ENCODE measurements at regions not wholly inside any gene's neighbourhood (a gene's known extent, or its start where the extent isn't known, plus 50 kb on each side); places are given as distances from the start of the nearest gene placed in this dataset.

GRCh38 chr14:75343911-75344310 lies 65.3 kb downstream of the FOS start:
- BruUV-seq (replicated peaks) = no TSS peak
- Histone ChIP-seq H3K79me2 (ENCODE audit: insufficient read depth, low read depth, low read length) (no peaks in the 10 kb centered on the region), H3K9me3 (ENCODE audit: low read length) (no peaks in the 10 kb centered on the region), H3K9me2 (ENCODE audit: insufficient read depth, low read length) (no peaks in the 10 kb centered on the region), H3K27ac (ENCODE audit: low read depth, low read length, poor library complexity, severe bottlenecking) (no peak overlapping the region), H3K36me3 (ENCODE audit: insufficient read depth, low read length) (no peaks in the 10 kb centered on the region), H3K4me3 (ENCODE audit: low read depth, low read length, poor library complexity, severe bottlenecking) (no peak overlapping the region), H3K4me1 (ENCODE audit: insufficient read depth, low read length, poor library complexity, severe bottlenecking) (peaks cover 16% of the 10 kb centered on the region), H2AFZ (ENCODE audit: low read length) (no peak overlapping the region), H3K4me2 (ENCODE audit: low read length) (no peak overlapping the region), H4K20me1 (ENCODE audit: insufficient read depth, low read length) (no peaks in the 10 kb centered on the region)
- CTCF ChIA-PET (ENCODE audit: unreplicated experiment) = no interaction called here
- intact Hi-C loops (cut with micrococcal nuclease; ENCODE audit: unreplicated experiment) = no loop called here
- POLR2A ChIA-PET = no interaction called here
- DNase-seq (ENCODE audit: low spot score) = no peak
- TF ChIP-seq CTCF (conservative IDR thresholded peaks at IDR 0.05; ENCODE audit: low read length) (no peak), EZH2phosphoT487 (IDR thresholded peaks at IDR 0.05; ENCODE audit: borderline replicate concordance, low read depth, low read length) (no peak)

GRCh38 chr14:75344411-75344810 lies 65.8 kb downstream of the FOS start:
- Histone ChIP-seq H3K9me2 (ENCODE audit: insufficient read depth, low read length) (no peaks in the 10 kb centered on the region), H3K4me2 (ENCODE audit: low read length) (no peak overlapping the region), H3K4me3 (ENCODE audit: low read depth, low read length, poor library complexity, severe bottlenecking) (no peak overlapping the region), H3K79me2 (ENCODE audit: insufficient read depth, low read depth, low read length) (no peaks in the 10 kb centered on the region), H2AFZ (ENCODE audit: low read length) (no peak overlapping the region), H4K20me1 (ENCODE audit: insufficient read depth, low read length) (no peaks in the 10 kb centered on the region), H3K4me1 (ENCODE audit: insufficient read depth, low read length, poor library complexity, severe bottlenecking) (peaks cover 16% of the 10 kb centered on the region), H3K9me3 (ENCODE audit: low read length) (no peaks in the 10 kb centered on the region), H3K27ac (ENCODE audit: low read depth, low read length, poor library complexity, severe bottlenecking) (no peak overlapping the region), H3K36me3 (ENCODE audit: insufficient read depth, low read length) (no peaks in the 10 kb centered on the region)
- TF ChIP-seq EZH2phosphoT487 (IDR thresholded peaks at IDR 0.05; ENCODE audit: borderline replicate concordance, low read depth, low read length) = no peak
- no peak for TF ChIP-seq CTCF (conservative IDR thresholded peaks at IDR 0.05; ENCODE audit: low read length)
- intact Hi-C loops (cut with micrococcal nuclease; ENCODE audit: unreplicated experiment) = no loop called here
- BruUV-seq (replicated peaks) = no TSS peak
- DNase-seq (ENCODE audit: low spot score) = no peak
- ChIA-PET CTCF (ENCODE audit: unreplicated experiment) (no interaction called here), POLR2A (no interaction called here)

- H3K4me3 ChIP-seq (ENCODE audit: low read depth, low read length, poor library complexity, severe bottlenecking) = no peak overlapping the region
- no peak overlapping the region for H3K4me2 ChIP-seq (ENCODE audit: low read length)
- intact Hi-C loops (cut with micrococcal nuclease; ENCODE audit: unreplicated experiment) = no loop called here
- CTCF ChIA-PET (ENCODE audit: unreplicated experiment) = no interaction called here
- no peaks in the 10 kb centered on the region for H4K20me1 ChIP-seq (ENCODE audit: insufficient read depth, low read length)
- no peak for DNase-seq (ENCODE audit: low spot score)
- no peaks in the 10 kb centered on the region for H3K9me2 ChIP-seq (ENCODE audit: insufficient read depth, low read length)
- no peak for TF ChIP-seq EZH2phosphoT487 (IDR thresholded peaks at IDR 0.05; ENCODE audit: borderline replicate concordance, low read depth, low read length)
- TF ChIP-seq CTCF (conservative IDR thresholded peaks at IDR 0.05; ENCODE audit: low read length) = no peak
- no peak overlapping the region for H3K27ac ChIP-seq (ENCODE audit: low read depth, low read length, poor library complexity, severe bottlenecking)
- H3K36me3 ChIP-seq (ENCODE audit: insufficient read depth, low read length) = no peaks in the 10 kb centered on the region
- no peaks in the 10 kb centered on the region for H3K9me3 ChIP-seq (ENCODE audit: low read length)
- no peaks in the 10 kb centered on the region for H3K79me2 ChIP-seq (ENCODE audit: insufficient read depth, low read depth, low read length)
- POLR2A ChIA-PET = interaction anchor here (0.6 to 1.1 kb wide), 3 partner anchors 22 to 149 kb away, joined by 3 to 4 read pairs (median 3); no protein-coding TSS in a partner anchor
- no peaks in the 10 kb centered on the region for H3K4me1 ChIP-seq (ENCODE audit: insufficient read depth, low read length, poor library complexity, severe bottlenecking)
- no TSS peak for BruUV-seq (replicated peaks)
- no peak overlapping the region for H2AFZ ChIP-seq (ENCODE audit: low read length)
Observed at GRCh38 chr14:75350505-75351060, 72.0 kb downstream of the FOS start.
